Epithelial cell of proximal tubule (primary cell): ENCODE measurements at regions not wholly inside any gene's neighbourhood (a gene's known extent, or its start where the extent isn't known, plus 50 kb on each side); places are given as distances from the start of the nearest gene placed in this dataset.

Experiments used
- DNase-seq: peaks from one replicate; pipeline ENCODE4 v3.0.0-alpha.2; 2011; ENCODE audit warnings: low read depth
- H3K4me3 ChIP-seq: 2 replicates; pipeline ENCODE4 v1.5.1; 2011; ENCODE audit warnings: low read depth, mild to moderate bottlenecking, low read length
- CTCF ChIP-seq: conservative IDR thresholded peaks from 2 replicates; pipeline ENCODE4 v1.5.1; 2012; ENCODE audit warnings: low read depth, mild to moderate bottlenecking, low read length

GRCh38 chrX:26664919-26665318 is 448.9 kb downstream of the MAGEB5 start:
- no peak for DNase-seq
- H3K4me3 ChIP-seq, result no peak overlapping the region
- TF ChIP-seq CTCF, result no peak

- no peak for DNase-seq
- no peak overlapping the region for H3K4me3 ChIP-seq
- TF ChIP-seq CTCF, result no peak
These were observed 437.1 kb downstream of the MAGEB5 start for GRCh38 chrX:26653050-26653449.

- H3K4me3 ChIP-seq, result no peak overlapping the region
- peak; percentile 29 for TF ChIP-seq CTCF
- no peak for DNase-seq
These were observed 435.8 kb downstream of the MAGEB5 start for GRCh38 chrX:26651755-26652154.

GRCh38 chrX:26649534-26649933 is 433.6 kb downstream of the MAGEB5 start:
- peak; percentile 49 for TF ChIP-seq CTCF
- DNase-seq, result no peak
- H3K4me3 ChIP-seq, result no peak overlapping the region

GRCh38 chrX:26631385-26631784 is 415.4 kb downstream of the MAGEB5 start:
- no peak overlapping the region for H3K4me3 ChIP-seq
- DNase-seq, result no peak
- no peak for TF ChIP-seq CTCF

GRCh38 chrX:26613956-26614355 is 398.0 kb downstream of the MAGEB5 start:
- H3K4me3 ChIP-seq, result no peak overlapping the region
- no peak for DNase-seq
- TF ChIP-seq CTCF, result no peak

GRCh38 chrX:26606971-26607370 is 391.0 kb downstream of the MAGEB5 start:
- DNase-seq, result no peak
- no peak for TF ChIP-seq CTCF
- H3K4me3 ChIP-seq, result no peak overlapping the region
